HG03175 (cell line): ENCODE measurements at regions not wholly inside any gene's neighbourhood (a gene's known extent, or its start where the extent isn't known, plus 50 kb on each side); places are given as distances from the start of the nearest gene placed in this dataset.

ENCODE experiments used
- ATAC-seq: cut with Tn5 transposase; IDR thresholded peaks from one replicate; pipeline ENCODE4 v1.9.1; 2021; ENCODE audit warnings: mild to moderate bottlenecking, moderate library complexity; ENCODE audit not compliant: unreplicated experiment

DNA sequence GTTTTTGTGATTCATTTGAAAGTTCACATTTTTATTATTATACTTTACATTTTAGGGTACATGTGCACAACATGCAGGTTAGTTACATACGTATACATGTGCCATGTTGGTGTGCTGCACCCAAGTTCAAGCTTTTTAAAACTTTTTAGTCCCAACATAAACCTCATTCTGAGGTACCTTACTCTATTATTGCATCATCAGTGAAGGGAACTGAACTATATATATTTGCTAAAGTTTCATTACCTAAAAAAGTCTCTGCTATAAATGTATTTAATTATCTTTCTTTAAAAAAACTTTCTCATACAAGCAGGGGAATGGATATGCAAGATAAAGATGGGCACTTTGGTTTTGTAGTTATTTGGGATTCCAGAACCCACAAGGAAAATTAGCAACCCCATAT is 931.4 kb upstream of the ADGRL2 start:
- no peak for ATAC-seq

- ATAC-seq, result no peak
Measured at GRCh38 chr1:80847904-80848303, 952.8 kb upstream of the ADGRL2 start.

GRCh38 chr1:80846966-80847365 is 953.8 kb upstream of the ADGRL2 start:
- no peak for ATAC-seq

DNA sequence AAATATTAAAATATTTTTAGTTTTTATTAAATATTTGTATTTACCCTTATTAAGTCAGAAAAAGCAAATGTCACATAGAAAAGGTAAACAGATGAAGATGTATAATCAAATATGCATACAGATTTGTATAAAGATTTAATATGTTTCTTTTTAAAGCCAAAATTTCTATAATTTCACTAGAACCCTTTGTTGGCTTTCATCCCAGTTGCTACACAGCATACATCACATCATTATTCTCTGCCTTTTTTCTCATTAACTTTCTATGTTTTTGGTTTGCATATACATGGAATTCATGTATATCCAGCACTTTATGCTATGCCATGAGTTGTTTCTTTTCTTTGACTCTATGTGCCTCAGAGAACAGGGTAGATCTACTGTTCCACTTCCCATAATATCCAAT is 957.9 kb upstream of the ADGRL2 start:
- no peak for ATAC-seq

DNA sequence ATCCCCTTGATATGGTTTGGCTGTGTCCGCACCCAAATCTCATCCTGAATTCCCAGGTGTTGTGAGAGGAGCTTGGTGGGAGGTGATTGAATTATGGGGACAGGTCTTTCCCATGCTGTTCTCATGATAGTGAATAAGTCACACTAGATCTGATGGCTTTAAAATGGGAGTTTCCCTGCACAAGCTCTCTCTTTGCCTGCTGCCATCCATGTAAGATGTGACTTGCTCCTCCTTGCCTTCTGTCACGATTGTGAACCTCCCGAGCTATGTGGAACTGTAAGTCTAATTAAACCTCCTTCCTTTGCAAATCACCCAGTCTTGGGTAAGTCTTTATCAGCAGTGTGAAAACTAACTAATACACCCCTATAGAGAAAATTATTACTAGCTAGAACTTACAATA is 959.5 kb upstream of the ADGRL2 start:
- ATAC-seq, result no peak

- no peak for ATAC-seq
Measured at GRCh38 chr1:80837066-80837465, 963.7 kb upstream of the ADGRL2 start.

DNA sequence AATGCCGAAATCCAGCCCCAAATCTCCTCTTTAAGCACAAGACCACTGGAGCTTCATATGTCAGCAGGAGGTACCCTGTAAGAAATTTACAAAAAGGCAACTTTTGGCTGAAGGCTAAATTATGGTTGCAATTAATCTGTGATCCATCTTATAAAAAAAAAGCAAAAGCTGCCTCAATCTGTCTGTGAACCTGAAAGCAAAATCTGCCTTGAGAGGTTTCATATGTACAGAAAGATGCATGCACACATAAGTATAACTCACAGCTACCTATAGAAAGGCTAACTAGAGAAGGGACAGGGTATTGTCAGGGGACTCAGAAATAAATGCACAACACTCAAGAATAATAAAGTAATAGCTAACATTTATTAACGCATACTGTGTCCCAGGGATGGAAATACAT is 964.2 kb upstream of the ADGRL2 start:
- ATAC-seq, result no peak

GRCh38 chr1:80827666-80828065 is 973.1 kb upstream of the ADGRL2 start:
- no peak for ATAC-seq

GRCh38 chr1:80825067-80825466 is 975.7 kb upstream of the ADGRL2 start:
- no peak for ATAC-seq

DNA sequence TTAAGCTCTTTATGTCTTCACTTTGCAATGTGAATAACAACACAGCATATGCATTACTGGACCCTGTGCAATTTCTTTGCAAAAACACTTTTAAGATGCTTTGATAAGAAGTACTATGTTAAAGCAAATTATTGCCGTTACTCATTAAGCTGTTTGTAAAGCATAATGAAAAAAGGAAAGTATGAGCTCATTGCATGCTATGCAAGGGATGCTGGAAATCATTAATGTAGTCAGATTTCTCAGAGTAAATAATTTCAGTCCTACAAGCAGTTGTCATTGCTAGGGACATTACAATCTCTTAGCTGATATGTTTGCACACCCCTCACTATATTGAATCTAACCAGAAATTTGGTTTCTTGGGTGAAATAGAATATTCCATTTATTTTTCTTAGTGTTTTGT is 982.5 kb upstream of the ADGRL2 start:
- no peak for ATAC-seq

GRCh38 chr1:80807981-80808380 is 992.8 kb upstream of the ADGRL2 start:
- ATAC-seq, result no peak

- ATAC-seq, result no peak
Measured at GRCh38 chr1:80806431-80806830, 994.3 kb upstream of the ADGRL2 start.

DNA sequence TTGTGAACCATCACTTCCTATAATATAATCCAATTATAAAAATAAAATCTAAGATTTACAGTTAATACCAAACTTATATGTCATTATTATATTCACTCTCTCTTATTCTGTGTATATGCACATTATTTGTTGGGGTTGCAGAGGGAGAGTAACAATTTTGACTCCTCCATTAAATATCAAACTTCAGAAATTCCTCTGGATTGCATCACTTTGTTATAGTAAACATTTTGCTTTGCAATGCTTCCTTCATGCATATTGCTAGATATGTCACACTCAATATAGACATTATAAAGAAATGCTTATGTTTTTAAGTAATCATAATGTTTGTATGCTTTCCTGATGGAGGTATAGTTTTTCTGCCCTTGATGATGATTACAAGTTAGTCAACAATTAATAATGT is 999.0 kb upstream of the ADGRL2 start:
- no peak for ATAC-seq

DNA sequence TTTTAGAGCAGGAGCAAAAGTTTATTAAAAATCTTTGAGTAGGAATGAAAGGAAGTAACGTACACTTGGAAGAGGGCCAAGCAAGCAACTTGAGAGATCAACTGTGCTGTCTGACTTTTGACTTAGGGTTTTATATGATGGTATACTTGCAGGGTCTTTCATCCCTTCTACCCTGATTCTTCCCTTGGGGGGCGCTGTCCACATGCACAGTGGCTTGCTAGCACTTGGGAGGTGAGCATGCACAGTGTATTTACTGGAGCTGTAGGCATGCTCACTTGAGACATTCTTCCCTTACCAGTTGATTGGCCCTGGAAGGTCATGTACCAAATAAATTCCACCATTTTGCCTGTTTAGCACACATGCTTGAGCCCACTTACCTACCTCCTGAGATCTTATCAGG is 1001.3 kb upstream of the ADGRL2 start:
- ATAC-seq, result no peak

DNA sequence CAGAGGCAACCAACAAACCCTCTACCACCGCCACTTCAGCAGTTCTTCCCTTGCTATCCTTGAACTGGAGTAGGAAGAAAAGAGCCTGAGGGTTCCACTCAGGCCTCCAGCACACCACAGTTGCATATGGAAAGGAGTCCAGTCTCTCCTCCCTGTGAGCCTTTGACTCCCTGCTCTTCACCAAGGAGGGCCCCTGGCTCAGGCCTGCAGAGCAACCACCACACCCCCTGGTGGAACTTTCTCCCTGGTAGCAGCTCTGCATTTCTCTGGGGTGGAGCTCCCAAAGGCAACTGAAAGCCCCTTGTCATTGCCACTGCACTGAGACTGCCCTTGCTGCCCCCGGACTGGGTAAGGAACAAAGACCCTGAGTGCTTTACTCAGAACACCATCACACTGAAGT is 1021.5 kb upstream of the ADGRL2 start:
- no peak for ATAC-seq

DNA sequence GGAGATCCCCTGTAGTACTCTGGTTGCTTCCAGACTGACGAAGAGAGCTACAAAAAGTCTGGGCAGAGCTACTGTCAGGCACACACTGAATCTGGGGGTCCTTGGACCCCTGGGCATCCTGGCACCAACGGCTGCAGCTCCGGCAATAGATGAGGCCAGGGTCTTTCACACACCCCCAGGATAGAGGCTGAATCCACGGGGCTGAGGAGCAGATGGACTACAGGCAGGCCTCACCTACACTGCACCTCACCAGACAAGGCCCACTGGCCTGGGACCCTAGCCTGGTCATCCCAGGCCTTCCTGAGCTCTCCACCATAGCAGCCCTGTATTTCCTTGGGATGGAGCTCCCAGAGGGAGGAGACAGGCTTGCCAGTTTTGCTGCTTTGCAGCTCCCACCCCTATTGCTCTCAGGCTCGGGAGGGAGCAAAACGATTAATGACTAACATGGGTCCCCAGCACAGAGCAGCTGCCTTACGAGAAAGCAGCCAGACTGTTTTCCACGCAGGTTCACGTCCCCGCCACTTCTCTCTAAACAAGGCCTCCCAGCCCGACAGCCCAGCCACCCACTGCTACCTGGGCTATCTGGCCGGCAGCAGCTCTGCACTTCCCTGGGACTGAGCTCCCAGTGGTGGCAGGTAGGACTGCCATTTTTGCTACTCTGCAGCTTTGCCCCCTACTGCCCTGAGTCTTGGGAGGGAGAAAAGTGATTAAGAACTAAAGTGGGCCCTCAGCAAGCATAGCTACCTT is 1022.5 kb upstream of the ADGRL2 start:
- ATAC-seq, result no peak

- ATAC-seq, result no peak
Measured at GRCh38 chr1:80776266-80776665, 1024.5 kb upstream of the ADGRL2 start.

GRCh38 chr1:80769208-80769750 is 1031.5 kb upstream of the ADGRL2 start:
- ATAC-seq, result no peak

DNA sequence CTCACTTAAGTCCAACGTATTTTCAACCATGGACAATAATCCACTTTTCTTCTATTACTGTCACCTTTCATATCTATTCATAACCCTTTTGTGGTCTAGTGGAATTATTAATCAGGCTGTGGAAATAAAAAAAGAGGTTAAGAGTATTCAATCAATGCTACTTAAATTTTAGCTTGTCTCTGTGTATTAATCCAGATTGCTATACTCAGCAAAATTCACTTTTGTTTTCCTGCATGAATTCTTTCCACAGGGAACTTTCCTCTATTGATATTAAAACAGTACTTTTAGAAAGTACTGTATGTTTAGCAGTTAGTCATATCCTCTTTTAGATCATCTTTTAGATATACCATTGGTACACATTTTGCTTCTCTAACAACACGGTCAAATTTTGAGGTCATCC is 1033.0 kb upstream of the ADGRL2 start:
- no peak for ATAC-seq

- ATAC-seq, result no peak
Measured at GRCh38 chr1:80759354-80759753, 1041.4 kb upstream of the ADGRL2 start.

DNA sequence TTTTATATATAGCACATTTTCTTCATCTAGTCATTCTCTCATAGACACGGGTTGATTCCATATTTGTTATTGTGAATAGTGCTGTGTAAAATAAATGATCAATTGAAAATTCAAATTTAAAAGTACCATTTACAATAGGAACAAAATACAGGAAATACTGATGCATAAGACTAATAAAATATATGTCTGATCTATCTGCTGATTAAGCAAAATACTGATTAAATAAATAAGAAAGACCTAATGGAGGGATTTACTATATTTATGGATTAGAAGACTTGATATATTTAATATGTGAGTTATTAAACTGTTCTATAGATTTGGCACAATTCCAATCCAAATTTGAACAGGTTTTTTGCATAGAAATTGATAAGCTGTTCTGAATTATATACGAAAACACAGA is 1044.8 kb upstream of the ADGRL2 start:
- no peak for ATAC-seq

DNA sequence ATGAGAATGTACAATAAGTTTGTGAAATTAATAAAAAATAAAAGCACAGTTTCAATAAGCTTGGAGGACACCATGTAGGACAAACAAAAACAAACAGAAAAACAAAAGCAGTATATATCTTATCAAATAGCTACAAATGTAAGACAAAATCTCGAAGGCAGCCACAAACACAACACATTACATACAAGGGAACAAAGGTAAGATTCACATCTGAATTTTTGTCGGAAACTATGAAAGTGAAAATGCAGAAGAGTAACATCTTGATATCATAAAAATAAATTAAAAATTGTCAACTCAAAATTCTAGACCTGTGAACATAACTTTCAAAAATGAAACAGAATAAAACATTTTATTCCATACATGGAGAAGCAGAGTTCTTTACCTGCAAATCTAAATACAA is 1049.5 kb upstream of the ADGRL2 start:
- no peak for ATAC-seq
